GM19023 (cell line): ENCODE measurements at regions not wholly inside any gene's neighbourhood (a gene's known extent, or its start where the extent isn't known, plus 50 kb on each side); places are given as distances from the start of the nearest gene placed in this dataset.
"Not testable (repeated sequence)": the region's sequence is repeated elsewhere in the genome, so short reads cannot be mapped to it uniquely, and the experiment has no call there.

Source experiments
- ATAC-seq: cut with Tn5 transposase; IDR thresholded peaks from one replicate; pipeline ENCODE4 v1.9.1; 2021; ENCODE audit warnings: mild to moderate bottlenecking, moderate library complexity; ENCODE audit not compliant: unreplicated experiment

GRCh38 chr15:55126111-55126510, 70.6 kb downstream of the RSL24D1 start:
- ATAC-seq = no peak

- no peak for ATAC-seq
These were observed 72.1 kb downstream of the RSL24D1 start for GRCh38 chr15:55124616-55125015.

- ATAC-seq = no peak
These were observed 78.3 kb downstream of the RSL24D1 start for GRCh38 chr15:55118344-55118870.

GRCh38 chr15:55116636-55117035, 80.1 kb downstream of the RSL24D1 start:
- no peak for ATAC-seq

GRCh38 chr15:55113736-55114135, 83.0 kb downstream of the RSL24D1 start:
- no peak for ATAC-seq

GRCh38 chr15:55112706-55113105, 84.0 kb downstream of the RSL24D1 start:
- ATAC-seq = no peak

- no peak for ATAC-seq
These were observed 86.3 kb downstream of the RSL24D1 start for GRCh38 chr15:55110446-55110845.

GRCh38 chr15:55108858-55109518, 87.8 kb downstream of the RSL24D1 start:
- no peak for ATAC-seq

GRCh38 chr15:55108448-55108847, 88.3 kb downstream of the RSL24D1 start:
- no peak for ATAC-seq

GRCh38 chr15:55106155-55106554, 90.6 kb downstream of the RSL24D1 start:
- ATAC-seq = no peak

GRCh38 chr15:55094136-55094535, 102.6 kb downstream of the RSL24D1 start:
- no peak for ATAC-seq

- ATAC-seq = no peak
These were observed 108.5 kb downstream of the RSL24D1 start for GRCh38 chr15:55088207-55088606.

GRCh38 chr15:55084673-55085072, 112.1 kb downstream of the RSL24D1 start:
- no peak for ATAC-seq

- no peak for ATAC-seq
These were observed 112.5 kb downstream of the RSL24D1 start for GRCh38 chr15:55084216-55084615.

GRCh38 chr15:55077052-55077451, 119.7 kb downstream of the RSL24D1 start:
- ATAC-seq = not testable (repeated sequence)

- ATAC-seq = no peak
These were observed 122.3 kb downstream of the RSL24D1 start for GRCh38 chr15:55074431-55074830.

- ATAC-seq = not testable (repeated sequence)
These were observed 132.8 kb downstream of the RSL24D1 start for GRCh38 chr15:55063970-55064369.

GRCh38 chr15:55060836-55061235, 135.9 kb downstream of the RSL24D1 start:
- ATAC-seq = no peak

GRCh38 chr15:55056500-55056899, 140.2 kb downstream of the RSL24D1 start:
- no peak for ATAC-seq

- ATAC-seq = no peak
These were observed 152.6 kb downstream of the RSL24D1 start for GRCh38 chr15:55044162-55044561.

- ATAC-seq = no peak
These were observed 159.7 kb downstream of the RSL24D1 start for GRCh38 chr15:55037071-55037470.

GRCh38 chr15:55035749-55036148, 161.0 kb downstream of the RSL24D1 start:
- no peak for ATAC-seq

GRCh38 chr15:55033574-55033973, 163.2 kb downstream of the RSL24D1 start:
- no peak for ATAC-seq
